ENCODE measurements at regions not wholly inside any gene's neighbourhood (a gene's known extent, or its start where the extent isn't known, plus 50 kb on each side); places are given as distances from the start of the nearest gene placed in this dataset.
A peak's percentile ranks its signal among the peaks of the same experiment; 100 is the strongest.
"Not testable (repeated sequence)": the region's sequence is repeated elsewhere in the genome, so short reads cannot be mapped to it uniquely, and the experiment has no call there.

- not testable (repeated sequence) for DNase-seq (ENCODE audit: low read depth); H3K4me3 ChIP-seq (ENCODE audit: control insufficient read depth, low read depth, low read length)
Observed at GRCh38 chr3:75840160-75840559, 54.8 kb upstream of the ZNF717 start.

GRCh38 chr3:75850301-75851008 is 65.1 kb upstream of the ZNF717 start:
- DNase-seq (ENCODE audit: low read depth): not testable (repeated sequence)

GRCh38 chr3:75863130-75863529 is 77.8 kb upstream of the ZNF717 start:
- no peak for TF ChIP-seq CTCF (IDR thresholded peaks at IDR 0.05; ENCODE audit: control insufficient read depth, insufficient read depth, low read depth, low read length, missing control alignments)
- DNase-seq (ENCODE audit: low read depth): no peak
- no peak overlapping the region for H3K4me3 ChIP-seq (ENCODE audit: control insufficient read depth, low read depth, low read length)

More at GRCh38 chr3:75850301-75851008, 65.1 kb upstream of the ZNF717 start:
- not testable (repeated sequence) for H3K4me3 ChIP-seq (ENCODE audit: control insufficient read depth, low read depth, low read length)

- TF ChIP-seq CTCF (IDR thresholded peaks at IDR 0.05; ENCODE audit: control insufficient read depth, insufficient read depth, low read depth, low read length, missing control alignments): no peak
- DNase-seq (ENCODE audit: low read depth): no peak
- no peak overlapping the region for H3K4me3 ChIP-seq (ENCODE audit: control insufficient read depth, low read depth, low read length)
Observed at GRCh38 chr3:75863878-75864277, 78.5 kb upstream of the ZNF717 start.

- not testable (repeated sequence) for H3K4me3 ChIP-seq (ENCODE audit: control insufficient read depth, low read depth, low read length); DNase-seq (ENCODE audit: low read depth)
Observed at GRCh38 chr3:75883719-75884118, 98.4 kb upstream of the ZNF717 start.

GRCh38 chr3:75886971-75887526 is 101.7 kb upstream of the ZNF717 start:
- DNase-seq (ENCODE audit: low read depth): no peak
- TF ChIP-seq CTCF (IDR thresholded peaks at IDR 0.05; ENCODE audit: control insufficient read depth, insufficient read depth, low read depth, low read length, missing control alignments): no peak
- H3K4me3 ChIP-seq (ENCODE audit: control insufficient read depth, low read depth, low read length): no peak overlapping the region

GRCh38 chr3:75894234-75894633 is 108.9 kb upstream of the ZNF717 start:
- DNase-seq (ENCODE audit: low read depth): no peak
- H3K4me3 ChIP-seq (ENCODE audit: control insufficient read depth, low read depth, low read length): no peak overlapping the region
- no peak for TF ChIP-seq CTCF (IDR thresholded peaks at IDR 0.05; ENCODE audit: control insufficient read depth, insufficient read depth, low read depth, low read length, missing control alignments)

GRCh38 chr3:75896265-75896664 is 110.9 kb upstream of the ZNF717 start:
- DNase-seq (ENCODE audit: low read depth): no peak
- TF ChIP-seq CTCF (IDR thresholded peaks at IDR 0.05; ENCODE audit: control insufficient read depth, insufficient read depth, low read depth, low read length, missing control alignments): no peak

GRCh38 chr3:75901446-75901845 is 116.1 kb upstream of the ZNF717 start:
- DNase-seq (ENCODE audit: low read depth): peak; percentile 16
- not testable (repeated sequence) for H3K4me3 ChIP-seq (ENCODE audit: control insufficient read depth, low read depth, low read length)

More at GRCh38 chr3:75896265-75896664, 110.9 kb upstream of the ZNF717 start:
- no peak overlapping the region for H3K4me3 ChIP-seq (ENCODE audit: control insufficient read depth, low read depth, low read length)
